Iris pigment epithelial cell (primary cell): ENCODE measurements at regions not wholly inside any gene's neighbourhood (a gene's known extent, or its start where the extent isn't known, plus 50 kb on each side); places are given as distances from the start of the nearest gene placed in this dataset.
A peak's percentile ranks its signal among the peaks of the same experiment; 100 is the strongest.

Experiments used
- DNase-seq: peaks from one replicate; pipeline ENCODE4 v3.0.0-alpha.2; 2011; ENCODE audit warnings: low read depth

- DNase-seq, result no peak
Observed at GRCh38 chr16:85990861-85991301, 91.9 kb downstream of the IRF8 start.

GRCh38 chr16:85991425-85991824 lies 92.5 kb downstream of the IRF8 start:
- DNase-seq, result no peak

GRCh38 chr16:85991856-85992255 lies 92.9 kb downstream of the IRF8 start:
- DNase-seq, result no peak

- DNase-seq, result no peak
Observed at GRCh38 chr16:85992359-85992758, 93.4 kb downstream of the IRF8 start.

- DNase-seq, result no peak
Observed at GRCh38 chr16:85992779-85993178, 93.8 kb downstream of the IRF8 start.

GRCh38 chr16:85994492-85995490 lies 95.8 kb downstream of the IRF8 start:
- DNase-seq, result no peak

GRCh38 chr16:85995541-85996423 lies 96.8 kb downstream of the IRF8 start:
- no peak for DNase-seq

GRCh38 chr16:85996843-85997242 lies 97.9 kb downstream of the IRF8 start:
- DNase-seq, result no peak

- no peak for DNase-seq
Observed at GRCh38 chr16:85998171-85998867, 99.4 kb downstream of the IRF8 start.

GRCh38 chr16:85998868-85999729 lies 100.1 kb downstream of the IRF8 start:
- peak; percentile 15 for DNase-seq

GRCh38 chr16:85999778-86000177 lies 100.8 kb downstream of the IRF8 start:
- no peak for DNase-seq

- no peak for DNase-seq
Observed at GRCh38 chr16:86002178-86002900, 103.4 kb downstream of the IRF8 start.

GRCh38 chr16:86007524-86007923 lies 108.6 kb downstream of the IRF8 start:
- no peak for DNase-seq

GRCh38 chr16:86010680-86011141 lies 111.7 kb downstream of the IRF8 start:
- DNase-seq, result no peak

- no peak for DNase-seq
Observed at GRCh38 chr16:86011532-86011931, 112.6 kb downstream of the IRF8 start.

- DNase-seq, result no peak
Observed at GRCh38 chr16:86012221-86012620, 113.3 kb downstream of the IRF8 start.

- DNase-seq, result no peak
Observed at GRCh38 chr16:86013867-86014266, 114.9 kb downstream of the IRF8 start.

GRCh38 chr16:86015606-86016005 lies 116.6 kb downstream of the IRF8 start:
- DNase-seq, result no peak

- DNase-seq, result peak; percentile 63
Observed at GRCh38 chr16:86016201-86016965, 117.4 kb downstream of the IRF8 start.
